Colonic mucosa (tissue), 4 donors: ENCODE measurements at regions not wholly inside any gene's neighbourhood (a gene's known extent, or its start where the extent isn't known, plus 50 kb on each side); places are given as distances from the start of the nearest gene placed in this dataset.

ENCODE experiments used
- DNase-seq: peaks from one replicate; pipeline ENCODE4 v3.0.0-alpha.2; 2020
- H3K27ac ChIP-seq: fragments of 200-600 bp; one replicate; pipeline ENCODE4 v1.8.0; 2021
- H3K27me3 ChIP-seq: fragments of 200-600 bp; one replicate; pipeline ENCODE4 v1.8.0; 2021
- H3K36me3 ChIP-seq: fragments of 200-600 bp; one replicate; pipeline ENCODE4 v1.8.0; 2021
- H3K4me1 ChIP-seq: fragments of 200-600 bp; one replicate; pipeline ENCODE4 v1.8.0; 2021; ENCODE audit warnings: mild to moderate bottlenecking
- H3K4me3 ChIP-seq: fragments of 200-600 bp; one replicate; pipeline ENCODE4 v1.8.0; 2021
- H3K9ac ChIP-seq, 2 donors: one replicate each; pipeline ENCODE4 v1.7.0; 2013; ENCODE audit warnings: control low read depth in 2 of 2, low read depth in 2 of 2, low read length in 2 of 2
- H3K9me3 ChIP-seq: fragments of 200-600 bp; one replicate; pipeline ENCODE4 v1.8.0; 2021
- CTCF ChIP-seq: fragments of 200-600 bp; IDR thresholded peaks from one replicate; pipeline ENCODE4 v1.8.0; 2022; ENCODE audit warnings: antibody characterized with exemption, mild to moderate bottlenecking
- intact Hi-C: fragments of 100-400 bp; cut with DNase I; formaldehyde crosslinking; loops from one replicate; pipeline ENCODE4 v1.14.1; 2022
- donor health status: healthy.
- donor health status: DM: no; HTN: no; CAD: no.
- donor health status: DM: no; HTN: no; CAD: no.

GRCh38 chr13:107339209-107339608, 771.3 kb upstream of the ARGLU1 start:
- H3K27me3 ChIP-seq, result no peaks in the 10 kb centered on the region
- H3K9me3 ChIP-seq, result no peaks in the 10 kb centered on the region
- no peak for DNase-seq
- H3K4me3 ChIP-seq, result no peak overlapping the region
- H3K9ac ChIP-seq, result no peak overlapping the region
- no peaks in the 10 kb centered on the region for H3K36me3 ChIP-seq
- intact Hi-C loops, result no loop called here
- H3K4me1 ChIP-seq, result no peaks in the 10 kb centered on the region
- no peak for TF ChIP-seq CTCF
- no peak overlapping the region for H3K27ac ChIP-seq

- no peak for TF ChIP-seq CTCF
- Histone ChIP-seq H3K9ac (no peak overlapping the region), H3K9me3 (no peaks in the 10 kb centered on the region), H3K27ac (no peak overlapping the region), H3K4me1 (no peaks in the 10 kb centered on the region), H3K27me3 (no peaks in the 10 kb centered on the region), H3K4me3 (no peak overlapping the region), H3K36me3 (no peaks in the 10 kb centered on the region)
- intact Hi-C loops, result no loop called here
- DNase-seq, result no peak
Measured at GRCh38 chr13:107332188-107332587, 764.3 kb upstream of the ARGLU1 start.

GRCh38 chr13:107331359-107331758, 763.4 kb upstream of the ARGLU1 start:
- H3K36me3 ChIP-seq, result no peaks in the 10 kb centered on the region
- H3K27ac ChIP-seq, result no peak overlapping the region
- H3K4me3 ChIP-seq, result no peak overlapping the region
- no peaks in the 10 kb centered on the region for H3K27me3 ChIP-seq
- no peaks in the 10 kb centered on the region for H3K4me1 ChIP-seq
- TF ChIP-seq CTCF, result no peak
- no peaks in the 10 kb centered on the region for H3K9me3 ChIP-seq
- DNase-seq, result no peak
- H3K9ac ChIP-seq, result no peak overlapping the region
- intact Hi-C loops, result no loop called here

- intact Hi-C loops, result no loop called here
- H3K4me3 ChIP-seq, result no peak overlapping the region
- no peak overlapping the region for H3K27ac ChIP-seq
- no peaks in the 10 kb centered on the region for H3K36me3 ChIP-seq
- no peak overlapping the region for H3K9ac ChIP-seq
- no peaks in the 10 kb centered on the region for H3K4me1 ChIP-seq
- no peaks in the 10 kb centered on the region for H3K27me3 ChIP-seq
- no peak for TF ChIP-seq CTCF
- H3K9me3 ChIP-seq, result no peaks in the 10 kb centered on the region
- no peak for DNase-seq
Measured at GRCh38 chr13:107330484-107330883, 762.5 kb upstream of the ARGLU1 start.

- Histone ChIP-seq H3K9ac (no peak overlapping the region), H3K36me3 (no peaks in the 10 kb centered on the region), H3K9me3 (no peaks in the 10 kb centered on the region), H3K27me3 (no peaks in the 10 kb centered on the region), H3K4me1 (no peaks in the 10 kb centered on the region), H3K4me3 (no peak overlapping the region), H3K27ac (no peak overlapping the region)
- TF ChIP-seq CTCF, result no peak
- intact Hi-C loops, result no loop called here
- no peak for DNase-seq
Measured at GRCh38 chr13:107329991-107330390, 762.1 kb upstream of the ARGLU1 start.
